Islet of Langerhans (tissue), 1 donor: ENCODE measurements at regions not wholly inside any gene's neighbourhood (a gene's known extent, or its start where the extent isn't known, plus 50 kb on each side); places are given as distances from the start of the nearest gene placed in this dataset.

Experiments used
- FAIRE-seq: peaks from one replicate; lab custom pipeline; 2011; peaks lifted over from hg19 to GRCh38; lab: Jason Lieb, UNC

GRCh38 chr2:181395851-181396250 lies 61.3 kb upstream of the ITGA4 start:
- FAIRE-seq: no peak

DNA sequence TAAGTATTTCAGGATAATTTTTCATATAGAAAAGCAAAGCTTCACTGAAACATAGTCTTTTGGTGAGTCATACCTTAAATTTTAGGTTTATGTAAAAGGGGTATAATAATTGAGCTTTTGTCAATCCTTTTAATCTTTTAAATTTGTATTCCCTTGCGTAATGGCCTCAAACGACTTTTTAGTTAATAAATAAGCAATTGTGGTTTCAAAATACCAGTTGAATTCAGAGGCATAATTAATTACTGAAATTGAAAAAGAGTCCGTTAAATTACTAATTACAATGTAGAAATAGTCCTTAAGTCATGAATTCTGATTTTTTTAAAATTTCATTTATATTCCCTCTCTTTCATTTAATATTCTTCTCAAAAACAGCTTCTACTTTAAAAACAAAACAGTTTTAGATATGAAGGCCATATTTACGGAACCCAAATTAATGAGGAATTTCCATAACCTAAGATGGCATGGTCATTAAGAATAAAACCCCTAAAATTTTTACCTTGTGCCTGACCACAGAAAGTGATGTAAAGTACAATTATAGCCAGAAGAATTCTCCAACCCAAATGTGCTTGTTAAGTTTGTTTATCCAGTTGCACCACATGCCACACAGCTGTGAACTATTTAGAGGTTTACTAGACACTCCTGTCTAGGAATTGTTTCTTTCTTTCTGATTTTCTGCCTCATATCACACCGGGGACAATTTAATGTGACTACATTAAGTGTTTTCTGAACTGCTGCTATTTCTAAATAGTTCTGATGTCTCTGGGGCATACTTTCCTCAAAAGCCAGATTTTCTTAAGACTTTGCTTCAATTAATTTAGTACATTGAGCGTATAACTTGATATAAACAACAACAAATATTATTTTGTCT lies 60.7 kb upstream of the ITGA4 start:
- no peak for FAIRE-seq

- FAIRE-seq: no peak
Measured at GRCh38 chr2:181397331-181397730, 59.9 kb upstream of the ITGA4 start.

DNA sequence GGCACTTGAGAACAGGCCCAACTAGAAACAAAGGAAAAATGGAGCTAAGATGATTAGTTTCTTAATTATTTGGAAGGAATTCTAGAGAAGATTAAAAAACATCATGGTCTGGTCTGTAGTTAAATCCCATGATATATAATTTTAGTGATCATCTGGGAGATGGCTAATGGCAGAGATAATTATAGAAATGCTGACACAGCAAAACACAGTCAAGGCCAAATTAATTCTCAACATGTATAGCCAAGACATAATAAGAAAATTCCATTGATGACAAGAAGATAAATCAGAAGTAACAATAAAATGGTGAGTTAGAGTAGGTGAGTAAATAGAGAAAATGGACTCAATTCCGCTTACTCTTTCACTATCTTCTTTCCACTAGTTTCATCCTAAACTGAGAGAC lies 59.2 kb upstream of the ITGA4 start:
- no peak for FAIRE-seq

- FAIRE-seq: no peak
Measured at GRCh38 chr2:181399027-181399426, 58.2 kb upstream of the ITGA4 start.

GRCh38 chr2:181404472-181404871 lies 52.7 kb upstream of the ITGA4 start:
- no peak for FAIRE-seq

DNA sequence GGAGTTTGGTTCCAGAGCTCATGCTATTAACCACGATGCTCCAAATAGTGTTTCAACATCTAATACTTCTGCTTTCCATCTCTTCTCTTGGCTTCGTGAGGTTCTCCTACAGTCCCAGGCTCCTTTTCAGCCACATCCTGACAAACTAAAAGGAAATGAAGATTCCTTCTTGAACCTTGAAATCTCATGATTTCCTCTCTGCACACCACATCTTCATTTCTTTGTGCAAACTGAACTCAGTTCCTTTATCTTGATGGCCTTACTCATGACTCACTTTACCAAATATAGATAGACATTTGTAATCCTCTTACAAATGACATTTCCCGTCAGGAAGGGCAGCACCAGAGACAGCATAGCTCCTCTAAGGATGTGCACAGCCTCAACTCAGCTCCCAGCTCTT lies 50.0 kb upstream of the ITGA4 start:
- no peak for FAIRE-seq
